H1 (cell line): ENCODE measurements at regions not wholly inside any gene's neighbourhood (a gene's known extent, or its start where the extent isn't known, plus 50 kb on each side); places are given as distances from the start of the nearest gene placed in this dataset.

Experiments used
- CTCF ChIA-PET: fragments of 300-600 bp; sonication (Branson Sonifier 250); formaldehyde crosslinking; loops from one replicate; lab custom pipeline; 2021; ENCODE audit not compliant: partially characterized antibody; lab: Charles Lee
- POLR2A ChIA-PET: fragments of 300-600 bp; sonication (Branson Sonifier 250); formaldehyde crosslinking; loops from one replicate; lab custom pipeline; 2021; ENCODE audit warnings: inconsistent platforms; ENCODE audit not compliant: partially characterized antibody; lab: Charles Lee
- DNase-seq, 2 experiments: peaks; one replicate each; pipeline versions ENCODE4 v3.0.0 to v3.0.0-alpha.2; 2010 to 2022; ENCODE audit warnings: low spot score in 2 of 2, low read depth in 1 of 2, mixed read lengths in 1 of 2
- FAIRE-seq: peaks from 2 replicates; lab custom pipeline; 2011; peaks lifted over from hg19 to GRCh38; lab: Jason Lieb, UNC
- H2AFZ ChIP-seq: 2 replicates; pipeline ENCODE4 v1.8.1; 2012; ENCODE audit warnings: low read length, inconsistent platforms
- H2AK5ac ChIP-seq: 2 replicates; pipeline ENCODE4 v1.6.1; 2013; ENCODE audit warnings: low read depth, low read length
- H2BK120ac ChIP-seq: replicated peaks from 2 replicates; pipeline ENCODE3; 2013; ENCODE audit warnings: low read depth, low read length, inconsistent platforms
- H2BK12ac ChIP-seq: 2 replicates; pipeline ENCODE4 v1.6.1; 2013; ENCODE audit warnings: low read depth, low read length
- H2BK15ac ChIP-seq: 2 replicates; pipeline ENCODE4 v1.6.1; 2013; ENCODE audit warnings: low read length
- H2BK20ac ChIP-seq: 2 replicates; pipeline ENCODE4 v1.6.1; 2013; ENCODE audit warnings: low read length
- H2BK5ac ChIP-seq: 2 replicates; pipeline ENCODE4 v1.6.1; 2013; ENCODE audit warnings: low read depth, low read length
- H3K14ac ChIP-seq: 2 replicates; pipeline ENCODE4 v1.6.1; 2013; ENCODE audit warnings: inconsistent platforms; ENCODE audit not compliant: insufficient read length
- H3K18ac ChIP-seq: 2 replicates; pipeline ENCODE4 v1.6.1; 2013; ENCODE audit warnings: low read length; ENCODE audit errors: extremely low read depth
- H3K23ac ChIP-seq: 2 replicates; pipeline ENCODE4 v1.6.1; 2013; ENCODE audit warnings: inconsistent platforms; ENCODE audit not compliant: insufficient read length
- H3K23me2 ChIP-seq: 2 replicates; pipeline ENCODE4 v1.6.1; 2013; ENCODE audit warnings: low read depth, low read length
- H3K27ac ChIP-seq: 2 replicates; pipeline ENCODE4 v1.6.1; 2011; ENCODE audit warnings: low read depth, low read length, inconsistent platforms
- H3K27me3 ChIP-seq, 4 experiments: replicated peaks in 1 of 4; 1 replicate in 1 of 4; 2 replicates in 3 of 4; pipeline versions ENCODE4 v1.6.1 to v1.8.1; 2011 to 2013; ENCODE audit warnings: low read length in 3 of 4, mild to moderate bottlenecking in 3 of 4, inconsistent platforms in 2 of 4, mixed read lengths in 2 of 4, moderate library complexity in 1 of 4; ENCODE audit not compliant: control insufficient read depth in 3 of 4, insufficient read depth in 3 of 4; ENCODE audit errors: extremely low read depth in 1 of 4
- H3K36me3 ChIP-seq, 4 experiments: 2 replicates each; pipeline versions ENCODE4 v1.6.1 to v1.8.1; 2011 to 2013; ENCODE audit warnings: mild to moderate bottlenecking in 4 of 4, low read length in 3 of 4, moderate library complexity in 2 of 4, control low read depth in 1 of 4, inconsistent platforms in 1 of 4; ENCODE audit not compliant: insufficient read depth in 4 of 4, control insufficient read depth in 2 of 4
- H3K4ac ChIP-seq: replicated peaks from 2 replicates; pipeline ENCODE3; 2013; ENCODE audit warnings: low read length, low read depth, mixed read lengths, inconsistent platforms; ENCODE audit not compliant: insufficient read length
- H3K4me1 ChIP-seq, 4 experiments: replicated peaks in 1 of 4; 1 replicate in 1 of 4; 2 replicates in 3 of 4; pipeline versions ENCODE4 v1.6.1 to v1.8.1; 2011 to 2013; ENCODE audit warnings: low read length in 3 of 4, inconsistent platforms in 2 of 4, mixed read lengths in 1 of 4; ENCODE audit not compliant: insufficient read depth in 4 of 4, control insufficient read depth in 3 of 4
- H3K4me2 ChIP-seq, 2 experiments: 2 replicates each; pipeline versions ENCODE4 v1.6.1 to v1.8.1; 2011 to 2013; ENCODE audit warnings: low read depth in 2 of 2, low read length in 2 of 2, control low read depth in 1 of 2, inconsistent platforms in 1 of 2, mild to moderate bottlenecking in 1 of 2; ENCODE audit not compliant: insufficient read depth in 1 of 2
- H3K4me3 ChIP-seq, 4 experiments: fragments of 200-600, 300-600 bp in 1 of 4; sonication (generic), shearing (Covaris generic), sonication (Bioruptor Twin) in 1 of 4; 2 replicates each; pipeline versions ENCODE4 v1.5.1 to v1.8.1; 2011 to 2016; ENCODE audit warnings: low read length in 4 of 4, low read depth in 3 of 4, control low read depth in 2 of 4, inconsistent platforms in 2 of 4, mild to moderate bottlenecking in 2 of 4, mixed read lengths in 1 of 4, moderate library complexity in 1 of 4; ENCODE audit not compliant: insufficient read depth in 2 of 4; ENCODE audit errors: extremely low read depth in 1 of 4
- H3K56ac ChIP-seq: replicated peaks from 2 replicates; pipeline ENCODE3; 2013; ENCODE audit warnings: low read depth, mild to moderate bottlenecking, mixed read lengths, low read length, inconsistent platforms; ENCODE audit not compliant: insufficient read length
- H3K79me1 ChIP-seq: 2 replicates; pipeline ENCODE4 v1.6.1; 2013; ENCODE audit warnings: low read depth, low read length, control low read depth
- H3K79me2 ChIP-seq, 2 experiments: 2 replicates each; pipeline versions ENCODE4 v1.6.1 to v1.8.1; 2012 to 2013; ENCODE audit warnings: low read length in 2 of 2, mild to moderate bottlenecking in 2 of 2, inconsistent platforms in 1 of 2; ENCODE audit not compliant: insufficient read depth in 2 of 2, control insufficient read depth in 1 of 2
- H3K9ac ChIP-seq, 4 experiments: replicated peaks in 1 of 4; 1 replicate in 1 of 4; 2 replicates in 3 of 4; pipeline versions ENCODE4 v1.6.1 to v1.8.1; 2011 to 2013; ENCODE audit warnings: low read depth in 3 of 4, low read length in 3 of 4, control low read depth in 2 of 4, mild to moderate bottlenecking in 2 of 4, moderate library complexity in 2 of 4, inconsistent platforms in 1 of 4; ENCODE audit errors: extremely low read depth in 1 of 4
- H3K9me3 ChIP-seq, 2 experiments: 2 replicates each; pipeline versions ENCODE4 v1.6.1 to v1.8.1; 2012 to 2013; ENCODE audit warnings: mild to moderate bottlenecking in 2 of 2, moderate library complexity in 2 of 2, control low read depth in 1 of 2, inconsistent platforms in 1 of 2, low read depth in 1 of 2, low read length in 1 of 2, mixed read lengths in 1 of 2; ENCODE audit not compliant: insufficient read depth in 2 of 2
- H4K20me1 ChIP-seq, 2 experiments: replicated peaks in 1 of 2; 2 replicates each; pipeline versions ENCODE3 to v1.8.1; 2011 to 2013; ENCODE audit warnings: inconsistent platforms in 2 of 2, low read length in 2 of 2, mild to moderate bottlenecking in 1 of 2; ENCODE audit not compliant: insufficient read depth in 2 of 2, control insufficient read depth in 1 of 2
- H4K5ac ChIP-seq: 2 replicates; pipeline ENCODE4 v1.6.1; 2013; ENCODE audit warnings: low read length, low read depth, mixed read lengths, inconsistent platforms; ENCODE audit not compliant: insufficient read length
- H4K8ac ChIP-seq: 2 replicates; pipeline ENCODE4 v1.8.0; 2013; ENCODE audit warnings: mild to moderate bottlenecking, moderate library complexity, low read length, inconsistent platforms; ENCODE audit not compliant: insufficient read depth; ENCODE audit errors: extremely low read depth
- H4K91ac ChIP-seq: replicated peaks from 2 replicates; pipeline ENCODE3; 2013; ENCODE audit warnings: low read length, mixed read lengths, inconsistent platforms; ENCODE audit not compliant: insufficient read length
- BACH1 ChIP-seq: IDR thresholded peaks from 2 replicates; pipeline ENCODE4 v1.6.1; 2012; ENCODE audit warnings: low read length, improper control_type of control experiment
- CREB1 ChIP-seq: IDR thresholded peaks from 2 replicates; pipeline ENCODE4 v1.6.1; 2012; ENCODE audit warnings: inconsistent platforms
- EZH2 ChIP-seq: fragments of 200-600 bp; sonication (generic); IDR thresholded peaks from 2 replicates; pipeline ENCODE4 v1.7.1; 2012; ENCODE audit warnings: low read depth, mild to moderate bottlenecking, moderate library complexity, low read length, inconsistent platforms; ENCODE audit not compliant: severe bottlenecking
- HDAC2 ChIP-seq, 2 experiments: fragments of 300-600 bp in 1 of 2; sonication (generic) in 1 of 2; IDR thresholded peaks; 2 replicates each; pipeline ENCODE4 v1.6.1; 2011 to 2012; ENCODE audit warnings: low read depth in 2 of 2, low read length in 2 of 2, mild to moderate bottlenecking in 2 of 2, moderate library complexity in 2 of 2, borderline replicate concordance in 1 of 2, inconsistent platforms in 1 of 2
- JUN ChIP-seq: IDR thresholded peaks from 2 replicates; pipeline ENCODE4 v1.6.1; 2011; ENCODE audit warnings: low read depth, mild to moderate bottlenecking, improper control_type of control experiment, low read length
- NANOG ChIP-seq: IDR thresholded peaks from 2 replicates; pipeline ENCODE4 v1.6.1; 2011; ENCODE audit warnings: low read length, low read depth, mild to moderate bottlenecking, inconsistent platforms; ENCODE audit not compliant: insufficient read depth, poor library complexity, severe bottlenecking
- PHF8 ChIP-seq: fragments of 200-600 bp; sonication (generic); conservative IDR thresholded peaks from 2 replicates; pipeline ENCODE4 v1.7.1; 2012; ENCODE audit warnings: low read depth, mild to moderate bottlenecking, inconsistent platforms, low read length, moderate library complexity
- RNF2 ChIP-seq: fragments of 200-900, 300-1000 bp; sonication (generic); IDR thresholded peaks from 2 replicates; pipeline ENCODE4 v1.7.1; 2016; ENCODE audit warnings: borderline replicate concordance, low read depth, mild to moderate bottlenecking, antibody characterized with exemption, low read length; ENCODE audit not compliant: poor library complexity, severe bottlenecking; ENCODE audit errors: missing control alignments
- TEAD4 ChIP-seq: IDR thresholded peaks from 2 replicates; pipeline ENCODE4 v1.6.1; 2012; ENCODE audit warnings: low read depth, low read length, inconsistent platforms, mixed read lengths
- ZNF274 ChIP-seq: IDR thresholded peaks from 2 replicates; pipeline ENCODE4 v1.7.0; 2012; ENCODE audit warnings: low read length, borderline replicate concordance; ENCODE audit errors: extremely low read depth
- WGBS, 2 experiments: shearing (Covaris generic) in 1 of 2; methylation state at CpG; one replicate each; pipeline versions ENCODE4 v1.1.6 to v1.1.7; 2013 to 2015; ENCODE audit warnings: low lambda C conversion rate in 2 of 2, mixed read lengths in 2 of 2, inconsistent platforms in 1 of 2, low coverage in 1 of 2, missing lambda C conversion rate in 1 of 2; ENCODE audit not compliant: insufficient replicate concordance in 2 of 2, insufficient coverage in 1 of 2, insufficient read length in 1 of 2; ENCODE audit errors: extremely low coverage in 1 of 2, missing lambda C conversion rate in 1 of 2; 5-methylcytosine and 5-hydroxymethylcytosine counted together

DNA sequence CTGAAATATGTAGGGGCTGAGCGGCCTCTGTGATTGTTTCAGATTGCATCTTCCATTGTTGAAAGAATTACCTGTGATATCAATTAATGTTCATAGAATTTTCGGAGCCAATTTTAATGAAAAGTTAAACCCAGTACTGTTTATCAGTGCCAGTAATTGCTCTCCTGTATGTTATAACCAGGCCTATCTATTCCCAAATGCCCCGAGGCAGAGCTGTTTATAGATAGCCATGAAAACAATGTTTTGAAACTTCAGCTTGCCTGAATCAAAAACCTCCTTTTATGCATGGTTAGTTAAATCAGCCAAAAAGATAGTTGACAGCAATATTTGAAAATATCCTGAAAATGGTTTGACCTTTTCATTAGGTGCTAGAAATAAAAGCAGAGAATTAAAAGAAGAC, 50.1 kb upstream of the HDAC9 start:
- H3K9me3 ChIP-seq = no peaks in the 10 kb centered on the region
- H3K18ac ChIP-seq = no peak overlapping the region
- H3K27ac ChIP-seq = no peak overlapping the region
- H4K8ac ChIP-seq = no peak overlapping the region
- TF ChIP-seq BACH1 (no peak), RNF2 (no peak), CREB1 (no peak), HDAC2 (IDR thresholded peaks at IDR 0.05; ENCODE audit: borderline replicate concordance in 1 of 2, low read depth in 2 of 2, low read length in 2 of 2) (no peak), EZH2 (no peak), NANOG (no peak), ZNF274 (no peak), PHF8 (no peak), TEAD4 (no peak), JUN (no peak)
- no peak overlapping the region for H3K4me2 ChIP-seq
- H2BK20ac ChIP-seq = no peak overlapping the region
- no peak overlapping the region for H3K14ac ChIP-seq
- H3K36me3 ChIP-seq = no peaks in the 10 kb centered on the region
- DNase-seq (no peak), FAIRE-seq (no peak)
- no peak overlapping the region for H3K4ac ChIP-seq
- no peaks in the 10 kb centered on the region for H3K27me3 ChIP-seq
- POLR2A ChIA-PET = no interaction called here
- H2AK5ac ChIP-seq = no peak overlapping the region
- no peak overlapping the region for H2BK15ac ChIP-seq
- H2AFZ ChIP-seq = no peak overlapping the region
- H3K56ac ChIP-seq = no peak overlapping the region
- no peak overlapping the region for H2BK12ac ChIP-seq
- no peak overlapping the region for H3K4me3 ChIP-seq
- H3K23ac ChIP-seq = no peak overlapping the region
- H3K23me2 ChIP-seq = no peaks in the 10 kb centered on the region
- WGBS, 2 experiments = 94% methylated on average over 3 of the region's 3 CpGs; no CpG with 5 or more reads in 1 of the 2 experiments
- H4K5ac ChIP-seq = no peak overlapping the region
- no peak overlapping the region for H2BK120ac ChIP-seq
- no peak overlapping the region for H3K9ac ChIP-seq
- H4K91ac ChIP-seq = no peak overlapping the region
- no peak overlapping the region for H2BK5ac ChIP-seq
- H4K20me1 ChIP-seq = no peaks in the 10 kb centered on the region
- H3K79me2 ChIP-seq = no peaks in the 10 kb centered on the region
- H3K79me1 ChIP-seq = no peaks in the 10 kb centered on the region
- no peaks in the 10 kb centered on the region; a peak in 1 of 7 replicates for H3K4me1 ChIP-seq
- CTCF ChIA-PET = interaction anchor here (1.5 kb wide), 1 partner anchor 93 kb away, joined by 4 read pairs; no protein-coding TSS in a partner anchor
